Gastroesophageal sphincter (tissue), 4 donors: ENCODE measurements at regions not wholly inside any gene's neighbourhood (a gene's known extent, or its start where the extent isn't known, plus 50 kb on each side); places are given as distances from the start of the nearest gene placed in this dataset.

ENCODE experiments used
- ATAC-seq: fragments of 150-250 bp; one replicate; pipeline ENCODE4 v1.9.1; 2016; ENCODE audit warnings: mild to moderate bottlenecking, moderate library complexity
- H3K27ac ChIP-seq, 4 donors: fragments of 200-600 bp; sonication (generic) in 3 of 4; 1 replicate in 3 of 4; 2 replicates in 1 of 4; pipeline ENCODE4 v1.5.1; 2016 to 2019
- H3K27me3 ChIP-seq: fragments of 200-600 bp; sonication (generic); one replicate; pipeline ENCODE4 v1.5.1; 2019
- H3K36me3 ChIP-seq, 2 donors: fragments of 200-600 bp; sonication (generic); one replicate each; pipeline ENCODE4 v1.5.1; 2019; ENCODE audit warnings: control low read depth in 1 of 2
- H3K4me1 ChIP-seq, 3 donors: fragments of 200-600 bp; sonication (generic); 1 replicate in 2 of 3; 2 replicates in 1 of 3; pipeline ENCODE4 v1.5.1; 2016 to 2019; ENCODE audit warnings: control low read depth in 2 of 3
- H3K4me3 ChIP-seq, 2 donors: fragments of 200-600 bp; sonication (generic); one replicate each; pipeline ENCODE4 v1.5.1; 2019; ENCODE audit warnings: mild to moderate bottlenecking in 1 of 2, moderate library complexity in 1 of 2
- H3K9me3 ChIP-seq, 3 donors: fragments of 200-600 bp; sonication (generic); one replicate each; pipeline ENCODE4 v1.5.1; 2017 to 2019; ENCODE audit warnings: control low read depth in 2 of 3
- CTCF ChIP-seq, 4 experiments: fragments of 200-600 bp in 2 of 4; fragments of 450-650 bp in 2 of 4; sonication (generic) in 1 of 4; IDR thresholded peaks; one replicate each; pipeline ENCODE4 v1.5.1; 2017 to 2019; ENCODE audit warnings: antibody characterized with exemption in 4 of 4, mild to moderate bottlenecking in 2 of 4, moderate library complexity in 2 of 4
- EP300 ChIP-seq: sonication (generic); formaldehyde crosslinking; IDR thresholded peaks from one replicate; pipeline ENCODE4 v1.6.1; 2017; ENCODE audit warnings: antibody characterized with exemption, mild to moderate bottlenecking
- POLR2A ChIP-seq, 2 donors: fragments of 450-650 bp; IDR thresholded peaks; one replicate each; pipeline ENCODE4 v1.6.1; 2017; ENCODE audit warnings: antibody characterized with exemption in 2 of 2, mild to moderate bottlenecking in 2 of 2, moderate library complexity in 1 of 2
- POLR2AphosphoS5 ChIP-seq: sonication (generic); formaldehyde crosslinking; IDR thresholded peaks from one replicate; pipeline ENCODE4 v1.6.1; 2017; ENCODE audit warnings: antibody characterized with exemption
- WGBS, 2 donors: methylation state at CpG; one replicate each; pipeline ENCODE4 v1.1.5; 2018; ENCODE audit warnings: low coverage in 1 of 2; 5-methylcytosine and 5-hydroxymethylcytosine counted together

- Histone ChIP-seq H3K36me3 (no peaks in the 10 kb centered on the region), H3K4me1 (no peaks in the 10 kb centered on the region), H3K27ac (no peak overlapping the region), H3K4me3 (no peak overlapping the region), H3K27me3 (no peaks in the 10 kb centered on the region), H3K9me3 (no peaks in the 10 kb centered on the region)
- TF ChIP-seq EP300 (no peak), CTCF (IDR thresholded peaks at IDR 0.05) (no peak), POLR2A (IDR thresholded peaks at IDR 0.05) (no peak), POLR2AphosphoS5 (no peak)
- ATAC-seq = no peak
- WGBS, 2 donors = 56 to 92% methylated on average over 1 to 3 of the region's 3 CpGs
Observed at GRCh38 chr14:55944757-55945156, 173.5 kb upstream of the PELI2 start.

GRCh38 chr14:55946231-55946630, 172.0 kb upstream of the PELI2 start:
- no peaks in the 10 kb centered on the region for H3K36me3 ChIP-seq
- no peak for ATAC-seq
- WGBS, 2 donors = 85 to 94% methylated on average over 2 of the region's 2 CpGs

GRCh38 chr14:55948399-55948798, 169.8 kb upstream of the PELI2 start:
- WGBS, 2 donors = 75 to 89% methylated on average over 3 of the region's 3 CpGs
- Histone ChIP-seq H3K27ac (no peak overlapping the region), H3K9me3 (no peaks in the 10 kb centered on the region), H3K4me3 (no peak overlapping the region), H3K36me3 (no peaks in the 10 kb centered on the region), H3K4me1 (no peaks in the 10 kb centered on the region), H3K27me3 (no peaks in the 10 kb centered on the region)
- TF ChIP-seq CTCF (IDR thresholded peaks at IDR 0.05) (no peak), EP300 (no peak), POLR2AphosphoS5 (no peak), POLR2A (IDR thresholded peaks at IDR 0.05) (no peak)
- no peak for ATAC-seq

More at GRCh38 chr14:55946231-55946630, 172.0 kb upstream of the PELI2 start:
- H3K9me3 ChIP-seq = no peaks in the 10 kb centered on the region
- TF ChIP-seq CTCF (IDR thresholded peaks at IDR 0.05) (no peak), EP300 (no peak), POLR2AphosphoS5 (no peak), POLR2A (IDR thresholded peaks at IDR 0.05) (no peak)
- no peaks in the 10 kb centered on the region for H3K4me1 ChIP-seq
- H3K27ac ChIP-seq = no peak overlapping the region
- no peak overlapping the region for H3K4me3 ChIP-seq
- H3K27me3 ChIP-seq = no peaks in the 10 kb centered on the region

GRCh38 chr14:55949708-55950107, 168.5 kb upstream of the PELI2 start:
- Histone ChIP-seq H3K36me3 (no peaks in the 10 kb centered on the region), H3K9me3 (no peaks in the 10 kb centered on the region), H3K27ac (no peak overlapping the region), H3K27me3 (no peaks in the 10 kb centered on the region), H3K4me3 (no peak overlapping the region), H3K4me1 (no peaks in the 10 kb centered on the region)
- TF ChIP-seq POLR2A (IDR thresholded peaks at IDR 0.05) (no peak), POLR2AphosphoS5 (no peak), CTCF (IDR thresholded peaks at IDR 0.05) (no peak), EP300 (no peak)
- WGBS, 2 donors = 69 to 76% methylated on average over 3 of the region's 3 CpGs
- no peak for ATAC-seq

GRCh38 chr14:55950135-55950534, 168.1 kb upstream of the PELI2 start:
- no peak for ATAC-seq
- WGBS, 2 donors = 83 to 86% methylated on average over 7 of the region's 7 CpGs
- no peaks in the 10 kb centered on the region for H3K27me3 ChIP-seq
- no peak overlapping the region for H3K27ac ChIP-seq
- H3K9me3 ChIP-seq = no peaks in the 10 kb centered on the region
- TF ChIP-seq POLR2AphosphoS5 (no peak), EP300 (no peak), POLR2A (IDR thresholded peaks at IDR 0.05) (no peak), CTCF (IDR thresholded peaks at IDR 0.05) (no peak)
- H3K4me3 ChIP-seq = no peak overlapping the region
- H3K4me1 ChIP-seq = no peaks in the 10 kb centered on the region
- no peaks in the 10 kb centered on the region for H3K36me3 ChIP-seq
